IMR-90 (cell line): ENCODE measurements at regions not wholly inside any gene's neighbourhood (a gene's known extent, or its start where the extent isn't known, plus 50 kb on each side); places are given as distances from the start of the nearest gene placed in this dataset.

Experiments used
- ATAC-seq: fragments of 200-7000 bp; cut with Tn5 transposase; 2 replicates; pipeline ENCODE4 v1.9.1; 2020; ENCODE audit warnings: low read depth, mild to moderate bottlenecking, moderate library complexity
- BruUV-seq: library from RNA; stranded (reverse); fragments of 400-500 nt; replicated peaks from 2 replicates; lab custom pipeline; 2021; lab: Mats Ljungman, UMichigan
- CTCF ChIA-PET: fragments of 300-600 bp; formaldehyde crosslinking; extraction: SDS; loops from one replicate; lab custom pipeline; 2021; ENCODE audit warnings: antibody characterized with exemption; lab: Yijun Ruan, JAX
- POLR2A ChIA-PET: fragments of 300-600 bp; sonication (Branson Sonifier 250); formaldehyde crosslinking; loops from one replicate; lab custom pipeline; 2022; ENCODE audit warnings: antibody characterized with exemption; ENCODE audit not compliant: unreplicated experiment; lab: Charles Lee
- DNase-seq: peaks from one replicate; pipeline ENCODE4 v3.0.0; 2013
- H2AFZ ChIP-seq: replicated peaks from 2 replicates; pipeline ENCODE3; 2013; ENCODE audit warnings: low read length, mild to moderate bottlenecking; ENCODE audit not compliant: poor library complexity
- H2AK5ac ChIP-seq: 2 replicates; pipeline ENCODE4 v1.6.1; 2013; ENCODE audit warnings: low read depth, low read length, inconsistent platforms
- H2AK9ac ChIP-seq: replicated peaks from 2 replicates; pipeline ENCODE3; 2013; ENCODE audit warnings: mild to moderate bottlenecking, low read depth, low read length, moderate library complexity; ENCODE audit not compliant: poor library complexity
- H2BK120ac ChIP-seq: 2 replicates; pipeline ENCODE4 v1.6.1; 2013; ENCODE audit warnings: low read depth, low read length, inconsistent platforms
- H2BK15ac ChIP-seq: 3 replicates; pipeline ENCODE4 v1.6.1; 2013; ENCODE audit warnings: low read depth, low read length, inconsistent platforms
- H2BK20ac ChIP-seq: 2 replicates; pipeline ENCODE4 v1.6.1; 2013; ENCODE audit warnings: low read depth, mild to moderate bottlenecking, inconsistent platforms, low read length, moderate library complexity
- H2BK5ac ChIP-seq: 2 replicates; pipeline ENCODE4 v1.6.1; 2013; ENCODE audit warnings: mild to moderate bottlenecking, low read depth, low read length, inconsistent platforms; ENCODE audit not compliant: poor library complexity, severe bottlenecking
- H3K14ac ChIP-seq: replicated peaks from 2 replicates; pipeline ENCODE4 v1.6.1; 2013; ENCODE audit warnings: low read depth, low read length, inconsistent platforms
- H3K18ac ChIP-seq: 2 replicates; pipeline ENCODE4 v1.6.1; 2013; ENCODE audit warnings: low read depth, low read length, control low read depth
- H3K23ac ChIP-seq: 2 replicates; pipeline ENCODE4 v1.6.1; 2013; ENCODE audit warnings: low read depth, low read length, inconsistent platforms
- H3K27ac ChIP-seq: 2 replicates; pipeline ENCODE4 v1.5.1; 2013; ENCODE audit warnings: mild to moderate bottlenecking, control low read depth, low read length; ENCODE audit not compliant: insufficient read depth
- H3K27me3 ChIP-seq: 2 replicates; pipeline ENCODE4 v1.6.1; 2013; ENCODE audit warnings: low read length; ENCODE audit not compliant: control insufficient read depth, insufficient read depth
- H3K36me3 ChIP-seq: 2 replicates; pipeline ENCODE4 v1.6.1; 2013; ENCODE audit warnings: low read length, mixed read lengths; ENCODE audit not compliant: control insufficient read depth, insufficient read depth
- H3K4ac ChIP-seq: 2 replicates; pipeline ENCODE4 v1.6.1; 2013; ENCODE audit warnings: low read depth, low read length, inconsistent platforms
- H3K4me1 ChIP-seq: 2 replicates; pipeline ENCODE4 v1.6.1; 2013; ENCODE audit warnings: low read length, mixed read lengths; ENCODE audit not compliant: control insufficient read depth, insufficient read depth
- H3K4me2 ChIP-seq: 2 replicates; pipeline ENCODE4 v1.6.1; 2013; ENCODE audit warnings: low read depth, mild to moderate bottlenecking, control low read depth, low read length, moderate library complexity
- H3K4me3 ChIP-seq: 2 replicates; pipeline ENCODE4 v1.5.1; 2013; ENCODE audit warnings: low read depth, mild to moderate bottlenecking, control low read depth, low read length, moderate library complexity; ENCODE audit not compliant: insufficient read depth
- H3K56ac ChIP-seq: 2 replicates; pipeline ENCODE4 v1.6.1; 2013; ENCODE audit warnings: low read length, inconsistent platforms; ENCODE audit not compliant: insufficient read depth; ENCODE audit errors: extremely low read depth
- H3K79me1 ChIP-seq, 2 experiments: 2 replicates each; pipeline ENCODE4 v1.6.1; 2013; ENCODE audit warnings: low read length in 2 of 2, inconsistent platforms in 1 of 2, low read depth in 1 of 2
- H3K9ac ChIP-seq: 2 replicates; pipeline ENCODE4 v1.6.1; 2013; ENCODE audit warnings: low read depth, low read length, control low read depth
- H3K9me1 ChIP-seq: 2 replicates; pipeline ENCODE4 v1.6.1; 2013; ENCODE audit warnings: low read length, inconsistent platforms; ENCODE audit not compliant: insufficient read depth
- H3K9me3 ChIP-seq: 2 replicates; pipeline ENCODE4 v1.6.1; 2013; ENCODE audit warnings: low read length; ENCODE audit not compliant: control insufficient read depth, insufficient read depth
- H4K20me1 ChIP-seq: 2 replicates; pipeline ENCODE4 v1.6.1; 2013; ENCODE audit warnings: low read length, inconsistent platforms; ENCODE audit not compliant: insufficient read depth
- H4K5ac ChIP-seq: 2 replicates; pipeline ENCODE4 v1.6.1; 2013; ENCODE audit warnings: mild to moderate bottlenecking, low read depth, low read length, control low read depth
- H4K8ac ChIP-seq, 2 experiments: 2 replicates each; pipeline ENCODE4 v1.6.1; 2013; ENCODE audit warnings: low read depth in 2 of 2, low read length in 2 of 2, control low read depth in 1 of 2, inconsistent platforms in 1 of 2
- H4K91ac ChIP-seq: 2 replicates; pipeline ENCODE4 v1.6.1; 2013; ENCODE audit warnings: low read depth, low read length, inconsistent platforms; ENCODE audit not compliant: insufficient read depth
- CEBPB ChIP-seq: IDR thresholded peaks from 2 replicates; pipeline ENCODE4 v1.6.1; 2012; ENCODE audit warnings: low read depth, low read length, improper control_type of control experiment
- CHD1 ChIP-seq: IDR thresholded peaks from 2 replicates; pipeline ENCODE4 v1.6.1; 2012; ENCODE audit warnings: low read depth, low read length, improper control_type of control experiment
- CTCF ChIP-seq: conservative IDR thresholded peaks from 2 replicates; pipeline ENCODE4 v1.5.1; 2012; ENCODE audit warnings: mild to moderate bottlenecking, low read depth, low read length, improper control_type of control experiment
- ELK1 ChIP-seq: fragments of 150-350 bp; IDR thresholded peaks from 2 replicates; pipeline ENCODE4 v1.6.1; 2016; ENCODE audit warnings: low read depth, mild to moderate bottlenecking, low read length, moderate library complexity, borderline replicate concordance
- FOS ChIP-seq: fragments of 150-350 bp; IDR thresholded peaks from 2 replicates; pipeline ENCODE4 v1.6.1; 2016; ENCODE audit warnings: low read depth, low read length
- MAZ ChIP-seq: IDR thresholded peaks from 2 replicates; pipeline ENCODE4 v1.6.1; 2012; ENCODE audit warnings: low read depth, mild to moderate bottlenecking, low read length, improper control_type of control experiment, moderate library complexity, borderline replicate concordance
- MXI1 ChIP-seq: IDR thresholded peaks from 2 replicates; pipeline ENCODE4 v1.6.1; 2012; ENCODE audit warnings: low read depth, mild to moderate bottlenecking, low read length, moderate library complexity, borderline replicate concordance
- POLR2A ChIP-seq: IDR thresholded peaks from 2 replicates; pipeline ENCODE4 v1.6.1; 2012; ENCODE audit warnings: mild to moderate bottlenecking, low read depth, low read length
- RAD21 ChIP-seq: IDR thresholded peaks from 2 replicates; pipeline ENCODE4 v1.6.1; 2012; ENCODE audit warnings: low read length, improper control_type of control experiment
- RCOR1 ChIP-seq: IDR thresholded peaks from 2 replicates; pipeline ENCODE4 v1.6.1; 2012; ENCODE audit warnings: mild to moderate bottlenecking, low read length, improper control_type of control experiment; ENCODE audit not compliant: insufficient replicate concordance
- RFX5 ChIP-seq: IDR thresholded peaks from 2 replicates; pipeline ENCODE4 v1.8.0; 2012; ENCODE audit warnings: low read depth, mild to moderate bottlenecking, low read length, moderate library complexity
- SMC3 ChIP-seq: fragments of 150-350 bp; IDR thresholded peaks from 2 replicates; pipeline ENCODE4 v1.6.1; 2016; ENCODE audit warnings: low read depth, mild to moderate bottlenecking, antibody characterized with exemption, low read length, moderate library complexity
- WGBS, 2 experiments: methylation state at CpG; one replicate each; pipeline versions ENCODE4 v1.1.5 to v1.1.7; 2013; ENCODE audit warnings: missing lambda C conversion rate in 2 of 2; ENCODE audit not compliant: insufficient read length in 1 of 2; ENCODE audit errors: extremely low coverage in 2 of 2; 5-methylcytosine and 5-hydroxymethylcytosine counted together
- dilution Hi-C: fragments of 300-500 bp; cut with HindIII; formaldehyde crosslinking; loops from one replicate; pipeline ENCODE4 v1.14.3; 2018; ENCODE audit warnings: low sequenced_read_pairs; ENCODE audit not compliant: unreplicated experiment
- in situ Hi-C: fragments of 300-500 bp; cut with MboI; formaldehyde crosslinking; loops from 3 replicates; pipeline ENCODE4 v1.14.3; 2019; ENCODE audit warnings: low sequenced_read_pairs, inconsistent platforms, mixed read lengths
- intact Hi-C: fragments of 100-400 bp; cut with micrococcal nuclease; formaldehyde crosslinking; loops from 2 replicates; pipeline ENCODE4 v1.10.0; 2022

- Histone ChIP-seq H2BK5ac (no peak overlapping the region), H3K27ac (no peak overlapping the region), H2BK20ac (no peak overlapping the region), H3K79me1 (no peaks in the 10 kb centered on the region), H3K56ac (no peak overlapping the region), H3K9me1 (no peaks in the 10 kb centered on the region), H2AFZ (no peak overlapping the region), H3K4me2 (no peak overlapping the region), H4K91ac (no peak overlapping the region), H3K4me3 (no peak overlapping the region), H4K8ac (no peak overlapping the region), H3K23ac (no peak overlapping the region), H2AK9ac (no peak overlapping the region), H3K4me1 (no peaks in the 10 kb centered on the region), H3K9ac (no peak overlapping the region), H3K4ac (no peak overlapping the region), H3K36me3 (no peaks in the 10 kb centered on the region), H3K27me3 (no peaks in the 10 kb centered on the region), H2BK15ac (no peak overlapping the region), H4K20me1 (no peaks in the 10 kb centered on the region), H3K18ac (no peak overlapping the region), H4K5ac (no peak overlapping the region), H2AK5ac (no peak overlapping the region), H3K9me3 (no peaks in the 10 kb centered on the region), H2BK120ac (no peak overlapping the region), H3K14ac (no peak overlapping the region)
- in situ Hi-C loops (loop anchor here (5.0 kb wide), 1 partner anchor 200 kb away; no protein-coding TSS in a partner anchor), dilution Hi-C loops (loop anchor here (10.0 kb wide), 1 partner anchor 72 kb away; no protein-coding TSS in a partner anchor), intact Hi-C loops (loop anchor here (10.0 kb wide), 1 partner anchor 978 kb away; no protein-coding TSS in a partner anchor)
- TF ChIP-seq MAZ (no peak), SMC3 (no peak), RAD21 (no peak), FOS (no peak), RCOR1 (no peak), POLR2A (no peak), CHD1 (no peak), ELK1 (no peak), CTCF (no peak), MXI1 (no peak), CEBPB (no peak), RFX5 (no peak)
- no TSS peak for BruUV-seq
- DNase-seq, result no peak
- no peak for ATAC-seq
- ChIA-PET CTCF (interaction anchor here (0.9 to 1.1 kb wide), 2 partner anchors 207 to 209 kb away, joined by 4 read pairs; no protein-coding TSS in a partner anchor), POLR2A (no interaction called here)
- no CpG with 5 or more reads among the region's 1 CpG for WGBS, 2 experiments
Observed at GRCh38 chr4:163757219-163757618, 262.7 kb downstream of the TMA16 start.
